ENCODE measurements at regions not wholly inside any gene's neighbourhood (a gene's known extent, or its start where the extent isn't known, plus 50 kb on each side); places are given as distances from the start of the nearest gene placed in this dataset.

GRCh38 chrX:43175434-43175833, 397.5 kb upstream of the PPP1R2C start:
- Mint-ChIP-seq H3K4me3 (no peak overlapping the region), H3K27me3 (no peaks in the 10 kb centered on the region), H3K9me3 (peaks cover 5% of the 10 kb centered on the region), H3K4me1 (no peaks in the 10 kb centered on the region), H3K27ac (no peak overlapping the region), H3K36me3 (peaks cover 2% of the 10 kb centered on the region)
- no peak for DNase-seq

GRCh38 chrX:43176686-43177085, 398.7 kb upstream of the PPP1R2C start:
- no peaks in the 10 kb centered on the region for H3K4me1 Mint-ChIP-seq
- DNase-seq: no peak
- peaks cover 2% of the 10 kb centered on the region for H3K36me3 Mint-ChIP-seq
- no peaks in the 10 kb centered on the region for H3K27me3 Mint-ChIP-seq
- H3K4me3 Mint-ChIP-seq: no peak overlapping the region
- no peak overlapping the region for H3K27ac Mint-ChIP-seq
- peaks cover 5% of the 10 kb centered on the region for H3K9me3 Mint-ChIP-seq

- no peaks in the 10 kb centered on the region for H3K27me3 Mint-ChIP-seq
- H3K27ac Mint-ChIP-seq: no peak overlapping the region
- no peaks in the 10 kb centered on the region for H3K9me3 Mint-ChIP-seq
- H3K4me1 Mint-ChIP-seq: peaks cover 2% of the 10 kb centered on the region
- peaks cover 1% of the 10 kb centered on the region for H3K36me3 Mint-ChIP-seq
- DNase-seq: no peak
- H3K4me3 Mint-ChIP-seq: no peak overlapping the region
Measured at GRCh38 chrX:43188296-43188695, 410.3 kb upstream of the PPP1R2C start.

GRCh38 chrX:43211570-43211969, 433.6 kb upstream of the PPP1R2C start:
- H3K4me3 Mint-ChIP-seq: no peak overlapping the region
- peaks cover 10% of the 10 kb centered on the region for H3K36me3 Mint-ChIP-seq
- no peak for DNase-seq
- peaks cover 11% of the 10 kb centered on the region for H3K9me3 Mint-ChIP-seq
- no peak overlapping the region for H3K27ac Mint-ChIP-seq
- H3K4me1 Mint-ChIP-seq: no peaks in the 10 kb centered on the region
- H3K27me3 Mint-ChIP-seq: no peaks in the 10 kb centered on the region

GRCh38 chrX:43218198-43218597, 437.9 kb upstream of the MAOA start:
- Mint-ChIP-seq H3K27ac (no peak overlapping the region), H3K36me3 (peaks cover 6% of the 10 kb centered on the region), H3K4me3 (no peak overlapping the region), H3K9me3 (peaks cover 4% of the 10 kb centered on the region), H3K4me1 (peaks cover under 1% of the 10 kb centered on the region), H3K27me3 (no peaks in the 10 kb centered on the region)
- DNase-seq: no peak

- peaks cover 4% of the 10 kb centered on the region for H3K4me1 Mint-ChIP-seq
- DNase-seq: no peak
- no peak overlapping the region for H3K4me3 Mint-ChIP-seq
- H3K36me3 Mint-ChIP-seq: no peaks in the 10 kb centered on the region
- no peak overlapping the region for H3K27ac Mint-ChIP-seq
- H3K27me3 Mint-ChIP-seq: no peaks in the 10 kb centered on the region
- no peaks in the 10 kb centered on the region for H3K9me3 Mint-ChIP-seq
Measured at GRCh38 chrX:43224496-43224895, 431.6 kb upstream of the MAOA start.

GRCh38 chrX:43225626-43226328, 430.3 kb upstream of the MAOA start:
- Mint-ChIP-seq H3K4me3 (no peak overlapping the region), H3K27me3 (no peaks in the 10 kb centered on the region), H3K9me3 (no peaks in the 10 kb centered on the region), H3K4me1 (peaks cover 4% of the 10 kb centered on the region), H3K36me3 (no peaks in the 10 kb centered on the region), H3K27ac (no peak overlapping the region)
- DNase-seq: no peak

GRCh38 chrX:43238461-43238945, 417.6 kb upstream of the MAOA start:
- no peaks in the 10 kb centered on the region for H3K36me3 Mint-ChIP-seq

GRCh38 chrX:43239356-43239755, 416.7 kb upstream of the MAOA start:
- Mint-ChIP-seq H3K9me3 (no peaks in the 10 kb centered on the region), H3K36me3 (no peaks in the 10 kb centered on the region), H3K27me3 (no peaks in the 10 kb centered on the region), H3K4me3 (no peak overlapping the region), H3K4me1 (no peaks in the 10 kb centered on the region), H3K27ac (no peak overlapping the region)
- DNase-seq: no peak

More at GRCh38 chrX:43238461-43238945, 417.6 kb upstream of the MAOA start:
- Mint-ChIP-seq H3K27me3 (no peaks in the 10 kb centered on the region), H3K9me3 (no peaks in the 10 kb centered on the region), H3K4me3 (no peak overlapping the region), H3K4me1 (no peaks in the 10 kb centered on the region), H3K27ac (no peak overlapping the region)
- DNase-seq: no peak

GRCh38 chrX:43255596-43255995, 400.5 kb upstream of the MAOA start:
- no peak for DNase-seq
- H3K27me3 Mint-ChIP-seq: no peaks in the 10 kb centered on the region
- H3K27ac Mint-ChIP-seq: no peak overlapping the region
- H3K36me3 Mint-ChIP-seq: peaks cover 1% of the 10 kb centered on the region
- H3K9me3 Mint-ChIP-seq: peaks cover 2% of the 10 kb centered on the region
- no peak overlapping the region for H3K4me3 Mint-ChIP-seq
- H3K4me1 Mint-ChIP-seq: no peaks in the 10 kb centered on the region

- Mint-ChIP-seq H3K27ac (no peak overlapping the region), H3K36me3 (peaks cover 5% of the 10 kb centered on the region)
Measured at GRCh38 chrX:43266487-43266886, 389.6 kb upstream of the MAOA start.

GRCh38 chrX:43267652-43268051, 388.4 kb upstream of the MAOA start:
- Mint-ChIP-seq H3K27ac (no peak overlapping the region), H3K36me3 (peaks cover 5% of the 10 kb centered on the region), H3K9me3 (peaks cover 4% of the 10 kb centered on the region), H3K4me3 (no peak overlapping the region), H3K27me3 (no peaks in the 10 kb centered on the region), H3K4me1 (no peaks in the 10 kb centered on the region)
- no peak for DNase-seq

More at GRCh38 chrX:43266487-43266886, 389.6 kb upstream of the MAOA start:
- Mint-ChIP-seq H3K27me3 (no peaks in the 10 kb centered on the region), H3K4me3 (no peak overlapping the region), H3K9me3 (peaks cover 4% of the 10 kb centered on the region), H3K4me1 (no peaks in the 10 kb centered on the region)
- DNase-seq: no peak

GRCh38 chrX:43269201-43269600, 386.9 kb upstream of the MAOA start:
- Mint-ChIP-seq H3K27ac (no peak overlapping the region), H3K9me3 (peaks cover 7% of the 10 kb centered on the region), H3K36me3 (peaks cover 5% of the 10 kb centered on the region), H3K4me3 (no peak overlapping the region), H3K27me3 (no peaks in the 10 kb centered on the region), H3K4me1 (no peaks in the 10 kb centered on the region)
- no peak for DNase-seq

- Mint-ChIP-seq H3K27me3 (no peaks in the 10 kb centered on the region), H3K9me3 (peaks cover 8% of the 10 kb centered on the region), H3K4me3 (no peak overlapping the region), H3K36me3 (no peaks in the 10 kb centered on the region), H3K27ac (no peak overlapping the region), H3K4me1 (no peaks in the 10 kb centered on the region)
- DNase-seq: no peak
Measured at GRCh38 chrX:43277879-43278278, 378.2 kb upstream of the MAOA start.

- no peak for DNase-seq
- Mint-ChIP-seq H3K4me1 (no peaks in the 10 kb centered on the region), H3K27me3 (no peaks in the 10 kb centered on the region), H3K27ac (no peak overlapping the region), H3K9me3 (peaks cover 7% of the 10 kb centered on the region), H3K36me3 (no peaks in the 10 kb centered on the region), H3K4me3 (no peak overlapping the region)
Measured at GRCh38 chrX:43278440-43278839, 377.7 kb upstream of the MAOA start.

GRCh38 chrX:43279341-43279808, 376.7 kb upstream of the MAOA start:
- H3K4me1 Mint-ChIP-seq: no peaks in the 10 kb centered on the region
- peaks cover 5% of the 10 kb centered on the region for H3K9me3 Mint-ChIP-seq
- no peaks in the 10 kb centered on the region for H3K36me3 Mint-ChIP-seq
- no peak for DNase-seq
- H3K27me3 Mint-ChIP-seq: no peaks in the 10 kb centered on the region
- no peak overlapping the region for H3K4me3 Mint-ChIP-seq
- no peak overlapping the region for H3K27ac Mint-ChIP-seq
